ENCODE measurements at regions not wholly inside any gene's neighbourhood (a gene's known extent, or its start where the extent isn't known, plus 50 kb on each side); places are given as distances from the start of the nearest gene placed in this dataset.

- TF ChIP-seq CTCF (IDR thresholded peaks at IDR 0.05): no peak
- no peak for TF ChIP-seq ZFX (IDR thresholded peaks at IDR 0.05; ENCODE audit: borderline replicate concordance)
These were observed 204.6 kb upstream of the HDAC4 start for GRCh38 chr2:239605409-239605808.

Data from 22Rv1 (cell line).